HG02852 (cell line): ENCODE measurements at regions not wholly inside any gene's neighbourhood (a gene's known extent, or its start where the extent isn't known, plus 50 kb on each side); places are given as distances from the start of the nearest gene placed in this dataset.

Experiments used
- ATAC-seq: cut with Tn5 transposase; IDR thresholded peaks from one replicate; pipeline ENCODE4 v1.9.1; 2021; ENCODE audit warnings: mild to moderate bottlenecking, moderate library complexity; ENCODE audit not compliant: unreplicated experiment

GRCh38 chr5:93279296-93279963 is 301.6 kb downstream of the NR2F1-AS1 start:
- ATAC-seq: no peak

GRCh38 chr5:93278896-93279295 is 302.1 kb downstream of the NR2F1-AS1 start:
- ATAC-seq: no peak

GRCh38 chr5:93277051-93277450 is 304.0 kb downstream of the NR2F1-AS1 start:
- ATAC-seq: no peak

GRCh38 chr5:93275376-93275775 is 305.6 kb downstream of the NR2F1-AS1 start:
- ATAC-seq: no peak

- no peak for ATAC-seq
These were observed 306.7 kb downstream of the NR2F1-AS1 start for GRCh38 chr5:93274291-93274690.

GRCh38 chr5:93273176-93273575 is 307.8 kb downstream of the NR2F1-AS1 start:
- no peak for ATAC-seq

- no peak for ATAC-seq
These were observed 308.9 kb downstream of the NR2F1-AS1 start for GRCh38 chr5:93272108-93272507.

- ATAC-seq: no peak
These were observed 313.3 kb downstream of the NR2F1-AS1 start for GRCh38 chr5:93267736-93268135.

- ATAC-seq: no peak
These were observed 313.7 kb downstream of the NR2F1-AS1 start for GRCh38 chr5:93267276-93267675.

- ATAC-seq: no peak
These were observed 323.4 kb downstream of the NR2F1-AS1 start for GRCh38 chr5:93257616-93258015.

- ATAC-seq: no peak
These were observed 325.2 kb downstream of the NR2F1-AS1 start for GRCh38 chr5:93255796-93256195.

- ATAC-seq: no peak
These were observed 328.9 kb downstream of the NR2F1-AS1 start for GRCh38 chr5:93252165-93252564.

GRCh38 chr5:93251347-93251746 is 329.7 kb downstream of the NR2F1-AS1 start:
- no peak for ATAC-seq

- ATAC-seq: no peak
These were observed 330.6 kb downstream of the NR2F1-AS1 start for GRCh38 chr5:93250424-93250823.

GRCh38 chr5:93249651-93250289 is 331.2 kb downstream of the NR2F1-AS1 start:
- no peak for ATAC-seq

GRCh38 chr5:93247105-93247504 is 333.9 kb downstream of the NR2F1-AS1 start:
- no peak for ATAC-seq

- ATAC-seq: no peak
These were observed 334.7 kb downstream of the NR2F1-AS1 start for GRCh38 chr5:93246090-93246855.

GRCh38 chr5:93245226-93245625 is 335.8 kb downstream of the NR2F1-AS1 start:
- ATAC-seq: no peak

GRCh38 chr5:93243481-93243880 is 337.5 kb downstream of the NR2F1-AS1 start:
- ATAC-seq: no peak

- ATAC-seq: peak; percentile 76
These were observed 340.7 kb downstream of the NR2F1-AS1 start for GRCh38 chr5:93240228-93240834.

GRCh38 chr5:93236807-93237421 is 344.1 kb downstream of the NR2F1-AS1 start:
- no peak for ATAC-seq
